GM10248 (cell line): ENCODE measurements at regions not wholly inside any gene's neighbourhood (a gene's known extent, or its start where the extent isn't known, plus 50 kb on each side); places are given as distances from the start of the nearest gene placed in this dataset.

Experiments used
- CTCF ChIA-PET: fragments of 300-600 bp; sonication (Branson Sonifier 250); formaldehyde crosslinking; extraction: SDS; loops from one replicate; lab custom pipeline; 2021; ENCODE audit warnings: antibody characterized with exemption; lab: Yijun Ruan, JAX
- POLR2A ChIA-PET: fragments of 350-650 bp; sonication (Branson Sonifier 250); formaldehyde crosslinking; extraction: SDS; loops from one replicate; lab custom pipeline; 2020; ENCODE audit warnings: antibody characterized with exemption; lab: Yijun Ruan, JAX
- DNase-seq: peaks from one replicate; pipeline ENCODE4 v3.0.0; 2012; ENCODE audit errors: extremely low spot score
- CTCF ChIP-seq: IDR thresholded peaks from 2 replicates; pipeline ENCODE4 v1.5.1; 2012; ENCODE audit warnings: mild to moderate bottlenecking, low read depth; ENCODE audit errors: extremely low read depth, missing control alignments, control extremely low read depth

GRCh38 chr6:63458480-63459115, 113.7 kb upstream of the LOC128125822 start:
- ChIA-PET POLR2A (no interaction called here), CTCF (interaction anchor here (0.6 to 1.2 kb wide), 2 partner anchors 17 to 222 kb away, joined by 3 to 4 read pairs; no protein-coding TSS in a partner anchor)
- DNase-seq, result peak; percentile 18
- TF ChIP-seq CTCF, result no peak

GRCh38 chr6:63459814-63460213, 112.5 kb upstream of the LOC128125822 start:
- ChIA-PET POLR2A (no interaction called here), CTCF (no interaction called here)
- DNase-seq, result no peak
- TF ChIP-seq CTCF, result no peak

GRCh38 chr6:63460971-63461370, 111.3 kb upstream of the LOC128125822 start:
- TF ChIP-seq CTCF, result no peak
- ChIA-PET CTCF (interaction anchor here (0.9 kb wide), 1 partner anchor 8 kb away, joined by 3 read pairs; no protein-coding TSS in a partner anchor), POLR2A (no interaction called here)
- no peak for DNase-seq

GRCh38 chr6:63464060-63464459, 108.2 kb upstream of the LOC128125822 start:
- DNase-seq, result no peak
- no peak for TF ChIP-seq CTCF
- ChIA-PET CTCF (interaction anchor here (1.0 kb wide), 1 partner anchor 24 kb away, joined by 3 read pairs; no protein-coding TSS in a partner anchor), POLR2A (no interaction called here)

GRCh38 chr6:63465750-63466149, 106.5 kb upstream of the LOC128125822 start:
- TF ChIP-seq CTCF, result no peak
- CTCF ChIA-PET, result no interaction called here
- POLR2A ChIA-PET, result no interaction called here
- DNase-seq, result no peak

GRCh38 chr6:63466242-63466733, 106.0 kb upstream of the LOC128125822 start:
- no peak for DNase-seq
- TF ChIP-seq CTCF, result no peak
- ChIA-PET POLR2A (no interaction called here), CTCF (no interaction called here)
